IgD-negative memory B cell (primary cell): ENCODE measurements at regions not wholly inside any gene's neighbourhood (a gene's known extent, or its start where the extent isn't known, plus 50 kb on each side); places are given as distances from the start of the nearest gene placed in this dataset.

Experiments used
- H3K27ac Mint-ChIP-seq, 3 donors: one replicate each; pipeline ENCODE4 v1.8.0; 2020 to 2022; ENCODE audit warnings: mild to moderate bottlenecking in 3 of 3, mixed read lengths in 3 of 3, moderate library complexity in 1 of 3
- H3K27me3 Mint-ChIP-seq: one replicate; pipeline ENCODE4 v1.8.0; 2021; ENCODE audit warnings: mixed read lengths
- H3K36me3 Mint-ChIP-seq: one replicate; pipeline ENCODE4 v1.8.0; 2020; ENCODE audit warnings: mild to moderate bottlenecking, mixed read lengths
- H3K4me1 Mint-ChIP-seq, 3 donors: one replicate each; pipeline ENCODE4 v1.8.0; 2020 to 2022; ENCODE audit warnings: mixed read lengths in 3 of 3, mild to moderate bottlenecking in 1 of 3
- H3K4me3 Mint-ChIP-seq, 4 donors: one replicate each; pipeline ENCODE4 v1.8.0; 2020 to 2022; ENCODE audit warnings: mild to moderate bottlenecking in 4 of 4, mixed read lengths in 4 of 4, moderate library complexity in 3 of 4
- H3K9me3 Mint-ChIP-seq, 3 donors: one replicate each; pipeline ENCODE4 v1.8.0; 2020 to 2021; ENCODE audit warnings: mixed read lengths in 3 of 3, mild to moderate bottlenecking in 1 of 3

DNA sequence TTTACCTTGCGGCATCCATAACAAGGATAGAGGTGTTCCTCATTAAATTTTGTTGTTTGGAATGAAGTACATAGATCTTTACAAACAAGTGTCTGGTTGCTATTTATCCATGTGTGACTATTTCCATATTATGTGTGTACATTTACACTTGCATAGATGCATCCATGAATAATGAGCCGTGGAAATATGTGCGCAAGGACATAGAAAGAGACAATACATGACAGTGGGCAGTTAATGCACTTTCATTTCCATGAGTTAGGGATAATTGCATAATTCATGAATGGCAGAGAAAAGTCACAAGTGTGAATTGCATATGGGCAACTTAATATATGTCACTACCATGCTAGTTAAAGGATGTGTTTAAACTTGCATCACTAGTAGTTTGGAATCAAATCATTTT is 338.2 kb upstream of the PITX2 start:
- Mint-ChIP-seq H3K27me3 (no peaks in the 10 kb centered on the region), H3K4me3 (no peak overlapping the region), H3K27ac (no peak overlapping the region), H3K9me3 (peaks cover 0 to 2% (median 0%) of the 10 kb centered on the region in 3 donors), H3K4me1 (no peaks in the 10 kb centered on the region), H3K36me3 (no peaks in the 10 kb centered on the region)

DNA sequence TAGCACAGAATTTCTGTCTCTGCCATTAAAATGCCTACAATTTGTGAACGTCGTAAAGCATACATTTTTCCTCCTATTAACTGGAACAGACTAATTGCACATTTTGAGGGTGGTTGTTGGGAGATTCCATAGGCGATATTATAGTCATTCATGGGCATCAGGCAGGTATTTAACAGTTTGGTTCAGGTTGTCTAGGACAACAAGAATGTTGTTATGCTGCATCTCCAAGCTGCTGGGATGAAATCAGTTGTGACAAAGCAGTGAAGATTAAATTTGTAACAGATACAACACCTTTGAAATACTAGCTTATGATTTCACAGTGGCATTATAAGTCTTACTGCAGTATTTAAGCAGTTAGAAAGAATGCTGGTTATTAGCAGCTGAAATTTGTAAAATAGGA is 339.7 kb upstream of the PITX2 start:
- peaks cover 0 to 4% (median 0%) of the 10 kb centered on the region in 3 donors for H3K9me3 Mint-ChIP-seq
- H3K4me3 Mint-ChIP-seq = no peak overlapping the region

GRCh38 chr4:110963662-110964280 is 340.9 kb upstream of the PITX2 start:
- peaks cover 0 to 4% (median 0%) of the 10 kb centered on the region in 3 donors for H3K9me3 Mint-ChIP-seq
- H3K36me3 Mint-ChIP-seq = peaks cover 1% of the 10 kb centered on the region
- no peak overlapping the region for H3K4me3 Mint-ChIP-seq
- no peak overlapping the region for H3K27ac Mint-ChIP-seq
- H3K27me3 Mint-ChIP-seq = no peaks in the 10 kb centered on the region
- H3K4me1 Mint-ChIP-seq = peaks cover 0 to 1% (median 0%) of the 10 kb centered on the region in 3 donors

More for the DNA sequence above, 339.7 kb upstream of the PITX2 start:
- Mint-ChIP-seq H3K4me1 (peaks cover 0 to 1% (median 0%) of the 10 kb centered on the region in 3 donors), H3K27me3 (no peaks in the 10 kb centered on the region), H3K27ac (no peak overlapping the region), H3K36me3 (peaks cover 1% of the 10 kb centered on the region)

DNA sequence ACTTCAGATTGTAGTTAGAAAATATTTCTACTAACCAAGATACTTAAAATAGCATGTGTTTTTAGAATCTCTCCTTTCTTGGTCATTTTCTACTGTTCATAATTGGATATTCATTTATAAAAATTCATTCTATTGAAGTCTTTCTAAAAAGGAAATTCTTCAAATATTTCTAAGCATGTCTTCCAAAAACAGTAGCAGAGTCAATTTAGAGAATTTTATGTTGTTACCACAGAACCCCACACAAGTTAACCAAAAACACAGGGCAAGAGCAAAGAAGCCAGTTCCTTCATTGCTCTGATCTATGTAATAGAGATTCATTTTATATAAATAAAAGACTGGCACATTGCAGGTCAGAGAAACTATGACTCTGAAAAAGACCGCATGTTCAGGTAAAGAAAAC is 345.1 kb upstream of the PITX2 start:
- Mint-ChIP-seq H3K4me3 (no peak overlapping the region), H3K27me3 (no peaks in the 10 kb centered on the region), H3K4me1 (peaks cover 0 to 1% (median 0%) of the 10 kb centered on the region in 3 donors), H3K9me3 (peaks cover 0 to 4% (median 0%) of the 10 kb centered on the region in 3 donors), H3K36me3 (peaks cover 1% of the 10 kb centered on the region), H3K27ac (no peak overlapping the region)

DNA sequence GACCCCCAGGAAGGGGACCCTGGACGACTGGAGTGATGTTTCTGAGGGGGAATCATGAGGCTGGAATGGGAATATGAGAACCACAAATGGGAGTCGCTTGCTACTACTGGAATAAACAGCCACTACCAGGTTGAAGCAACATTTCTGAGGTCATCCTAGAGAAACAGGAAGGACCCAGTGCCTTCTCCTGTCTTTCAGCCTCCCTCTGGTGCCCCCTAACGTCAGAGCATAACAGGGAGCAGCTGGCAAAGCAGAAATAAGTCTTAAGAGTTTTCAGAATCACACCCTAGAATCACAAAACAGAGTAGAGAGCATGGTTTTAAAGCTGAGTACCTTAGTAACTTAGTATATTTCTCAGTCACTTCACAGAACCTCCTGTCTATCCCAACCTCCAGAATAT is 347.8 kb upstream of the PITX2 start:
- H3K27me3 Mint-ChIP-seq = no peaks in the 10 kb centered on the region
- H3K4me3 Mint-ChIP-seq = no peak overlapping the region
- H3K27ac Mint-ChIP-seq = no peak overlapping the region
- H3K36me3 Mint-ChIP-seq = peaks cover 1% of the 10 kb centered on the region
- peaks cover 0 to 4% (median 0%) of the 10 kb centered on the region in 3 donors for H3K9me3 Mint-ChIP-seq
- H3K4me1 Mint-ChIP-seq = peaks cover 0 to 1% (median 0%) of the 10 kb centered on the region in 3 donors

DNA sequence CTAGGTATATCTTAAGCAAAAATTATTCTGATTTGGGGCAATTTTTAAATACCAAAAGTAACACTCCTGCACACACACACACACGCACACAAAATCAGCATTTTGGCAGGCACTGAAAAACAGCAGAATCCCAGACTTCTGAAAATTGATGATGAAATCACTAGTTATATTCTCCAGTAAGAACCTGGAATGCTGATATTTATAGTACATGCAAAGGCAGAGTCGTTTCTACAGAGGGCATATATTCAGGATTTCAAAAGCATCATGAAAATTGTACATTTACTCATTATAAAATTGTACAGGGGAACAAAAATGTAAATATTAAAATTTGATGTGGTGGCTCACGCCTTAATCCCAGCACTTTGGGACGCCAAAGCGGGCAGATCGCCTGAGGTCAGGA is 352.5 kb upstream of the PITX2 start:
- Mint-ChIP-seq H3K27ac (no peak overlapping the region), H3K4me1 (no peaks in the 10 kb centered on the region), H3K4me3 (no peak overlapping the region), H3K9me3 (peaks cover 0 to 3% (median 2%) of the 10 kb centered on the region in 3 donors), H3K36me3 (no peaks in the 10 kb centered on the region), H3K27me3 (no peaks in the 10 kb centered on the region)

GRCh38 chr4:110977554-110977953 is 354.7 kb upstream of the PITX2 start:
- H3K27ac Mint-ChIP-seq = no peak overlapping the region
- no peaks in the 10 kb centered on the region for H3K4me1 Mint-ChIP-seq
- no peaks in the 10 kb centered on the region for H3K27me3 Mint-ChIP-seq
- H3K36me3 Mint-ChIP-seq = no peaks in the 10 kb centered on the region
- peaks cover 0 to 3% (median 2%) of the 10 kb centered on the region in 3 donors for H3K9me3 Mint-ChIP-seq
- no peak overlapping the region for H3K4me3 Mint-ChIP-seq

DNA sequence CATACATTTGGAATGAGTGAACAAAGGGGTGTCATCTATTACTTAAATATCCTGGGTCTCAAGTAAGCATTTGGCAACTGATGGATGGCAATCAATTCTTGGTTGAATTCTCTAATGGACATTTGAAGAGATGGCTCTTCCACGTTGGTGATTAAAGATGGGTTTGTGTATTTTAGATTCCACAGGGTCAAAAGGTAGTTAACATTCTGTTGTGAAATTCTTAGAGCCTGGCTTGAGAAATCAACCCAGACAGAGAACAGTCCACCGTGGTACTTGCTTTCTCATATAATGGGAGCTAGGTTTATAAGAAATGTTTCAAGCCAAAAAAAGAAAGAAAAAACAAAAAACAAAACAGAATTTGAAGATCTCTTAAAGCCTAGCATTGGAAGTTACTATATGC is 355.9 kb upstream of the PITX2 start:
- Mint-ChIP-seq H3K27me3 (no peaks in the 10 kb centered on the region), H3K4me3 (no peak overlapping the region), H3K36me3 (no peaks in the 10 kb centered on the region), H3K27ac (no peak overlapping the region), H3K9me3 (peaks cover 0 to 3% (median 2%) of the 10 kb centered on the region in 3 donors), H3K4me1 (no peaks in the 10 kb centered on the region)

DNA sequence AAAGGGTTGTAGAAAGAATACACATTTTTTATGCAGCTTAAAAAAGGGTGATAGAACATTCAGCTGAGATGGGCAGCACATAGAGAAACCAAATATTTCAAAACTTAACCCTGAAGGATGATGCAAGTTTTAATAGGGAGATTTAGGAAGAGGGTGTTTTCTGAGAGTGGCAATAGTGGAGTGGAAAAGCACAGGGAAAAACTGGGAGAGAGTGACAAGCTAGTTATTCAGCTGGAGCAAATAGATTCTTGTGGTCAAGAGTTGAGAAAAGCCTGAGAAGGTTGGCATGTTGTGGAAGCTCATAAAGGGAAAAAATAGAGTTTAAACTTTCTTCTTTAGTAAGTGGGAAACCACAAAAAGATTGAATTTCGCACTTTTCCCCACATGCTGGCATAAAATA is 359.6 kb upstream of the PITX2 start:
- Mint-ChIP-seq H3K27me3 (no peaks in the 10 kb centered on the region), H3K27ac (no peak overlapping the region), H3K4me1 (no peaks in the 10 kb centered on the region), H3K4me3 (no peak overlapping the region), H3K36me3 (no peaks in the 10 kb centered on the region), H3K9me3 (peaks cover 0 to 3% (median 2%) of the 10 kb centered on the region in 3 donors)

DNA sequence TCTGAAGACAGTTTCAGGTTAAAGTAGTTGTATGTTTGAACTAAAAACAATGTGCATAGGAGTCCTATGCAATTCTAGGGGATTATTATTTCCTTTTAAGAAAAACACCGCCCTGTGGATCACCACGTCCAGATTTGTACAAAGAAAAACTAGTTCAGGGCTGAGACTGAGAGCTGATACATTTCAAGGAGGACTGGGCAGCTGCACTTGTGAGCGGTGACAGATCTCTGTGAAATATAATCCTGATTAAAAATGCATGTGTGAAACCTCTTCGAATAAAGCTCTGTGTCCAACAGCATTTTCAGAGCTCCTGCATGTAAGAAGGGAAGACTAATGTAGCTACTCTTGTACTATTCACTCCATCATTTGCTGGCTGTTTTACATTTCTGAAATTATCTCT is 365.8 kb upstream of the PITX2 start:
- Mint-ChIP-seq H3K9me3 (no peaks in the 10 kb centered on the region), H3K4me1 (no peaks in the 10 kb centered on the region), H3K27ac (no peak overlapping the region), H3K27me3 (no peaks in the 10 kb centered on the region), H3K4me3 (no peak overlapping the region), H3K36me3 (no peaks in the 10 kb centered on the region)

DNA sequence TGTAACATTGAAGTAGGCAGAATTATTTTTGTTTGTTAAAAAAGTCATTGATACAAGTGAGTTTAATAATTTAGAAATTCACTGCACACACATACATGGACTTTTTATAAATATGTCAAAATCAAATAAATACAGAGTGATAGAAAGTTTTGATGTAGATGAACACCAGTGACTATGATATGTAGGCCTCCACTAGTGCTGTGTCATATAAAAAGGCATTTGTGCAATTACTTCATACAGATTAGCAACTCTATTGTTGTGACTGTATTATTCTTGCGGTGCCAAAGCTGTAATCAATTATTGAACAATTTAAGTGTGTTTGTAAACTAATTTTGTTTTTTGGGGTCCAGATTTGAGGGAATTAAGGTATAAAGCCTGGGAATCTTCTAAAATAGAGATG is 366.2 kb upstream of the PITX2 start:
- no peaks in the 10 kb centered on the region for H3K9me3 Mint-ChIP-seq
- H3K27ac Mint-ChIP-seq = no peak overlapping the region

DNA sequence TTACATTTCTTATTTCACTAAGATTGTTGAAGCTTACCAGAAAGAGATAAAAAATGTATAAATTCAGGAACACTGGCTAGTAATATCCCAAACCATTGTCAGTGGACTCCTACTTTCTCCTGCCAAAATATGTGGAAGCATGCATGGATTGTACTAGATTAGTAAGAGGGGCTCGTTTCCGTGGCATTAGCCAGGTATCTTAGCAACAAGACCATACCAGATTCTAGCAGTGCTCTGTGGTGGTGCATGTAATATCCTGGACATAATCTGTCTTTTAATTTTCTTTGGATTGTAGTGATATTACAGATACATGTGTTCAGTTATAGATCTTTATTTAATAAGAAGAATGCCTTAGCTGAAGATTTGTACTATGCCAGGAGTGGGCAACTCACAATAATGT is 371.9 kb upstream of the PITX2 start:
- Mint-ChIP-seq H3K4me3 (no peak overlapping the region), H3K4me1 (no peaks in the 10 kb centered on the region), H3K27me3 (no peaks in the 10 kb centered on the region), H3K27ac (no peak overlapping the region), H3K9me3 (no peaks in the 10 kb centered on the region), H3K36me3 (no peaks in the 10 kb centered on the region)

More for the DNA sequence above, 366.2 kb upstream of the PITX2 start:
- H3K36me3 Mint-ChIP-seq = no peaks in the 10 kb centered on the region
- H3K4me1 Mint-ChIP-seq = no peaks in the 10 kb centered on the region
- H3K4me3 Mint-ChIP-seq = no peak overlapping the region
- no peaks in the 10 kb centered on the region for H3K27me3 Mint-ChIP-seq

- no peaks in the 10 kb centered on the region for H3K9me3 Mint-ChIP-seq
- no peaks in the 10 kb centered on the region for H3K4me1 Mint-ChIP-seq
- no peaks in the 10 kb centered on the region for H3K36me3 Mint-ChIP-seq
- no peak overlapping the region for H3K4me3 Mint-ChIP-seq
- H3K27me3 Mint-ChIP-seq = no peaks in the 10 kb centered on the region
- H3K27ac Mint-ChIP-seq = no peak overlapping the region
Observed at GRCh38 chr4:110998320-110998719, 375.4 kb upstream of the PITX2 start.

DNA sequence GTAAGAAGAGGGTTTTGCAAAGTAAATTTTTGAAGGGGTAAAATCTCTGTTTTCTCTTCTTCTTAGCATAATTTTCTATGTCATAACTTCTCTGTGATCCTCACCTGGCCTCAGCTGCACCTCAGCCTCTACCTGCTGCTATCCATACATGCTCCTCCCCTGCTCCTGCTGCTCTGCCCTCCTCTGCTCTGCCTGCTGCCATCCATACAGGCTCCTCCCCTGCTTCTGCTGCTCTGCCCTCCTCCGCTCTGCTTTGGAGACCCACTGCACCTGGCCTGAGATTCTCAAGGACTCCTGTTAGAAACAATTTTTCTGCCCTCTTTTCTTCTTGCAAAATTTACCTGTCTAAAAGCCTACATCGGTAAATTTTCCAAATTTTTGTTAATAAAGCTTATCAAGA is 388.6 kb upstream of the PITX2 start:
- no peaks in the 10 kb centered on the region for H3K27me3 Mint-ChIP-seq
- no peaks in the 10 kb centered on the region for H3K4me1 Mint-ChIP-seq
- peak overlapping the region in 1 of 4 donors; percentile 74 for H3K4me3 Mint-ChIP-seq

GRCh38 chr4:111013846-111014245 is 391.0 kb upstream of the PITX2 start:
- H3K27ac Mint-ChIP-seq = no peak overlapping the region
- no peaks in the 10 kb centered on the region for H3K36me3 Mint-ChIP-seq
- H3K4me3 Mint-ChIP-seq = no peak overlapping the region
- no peaks in the 10 kb centered on the region for H3K27me3 Mint-ChIP-seq
- H3K4me1 Mint-ChIP-seq = no peaks in the 10 kb centered on the region
- H3K9me3 Mint-ChIP-seq = peaks cover 0 to 3% (median 0%) of the 10 kb centered on the region in 3 donors

More for the DNA sequence above, 388.6 kb upstream of the PITX2 start:
- no peak overlapping the region for H3K27ac Mint-ChIP-seq
- H3K9me3 Mint-ChIP-seq = peaks cover 0 to 3% (median 0%) of the 10 kb centered on the region in 3 donors
- H3K36me3 Mint-ChIP-seq = no peaks in the 10 kb centered on the region

DNA sequence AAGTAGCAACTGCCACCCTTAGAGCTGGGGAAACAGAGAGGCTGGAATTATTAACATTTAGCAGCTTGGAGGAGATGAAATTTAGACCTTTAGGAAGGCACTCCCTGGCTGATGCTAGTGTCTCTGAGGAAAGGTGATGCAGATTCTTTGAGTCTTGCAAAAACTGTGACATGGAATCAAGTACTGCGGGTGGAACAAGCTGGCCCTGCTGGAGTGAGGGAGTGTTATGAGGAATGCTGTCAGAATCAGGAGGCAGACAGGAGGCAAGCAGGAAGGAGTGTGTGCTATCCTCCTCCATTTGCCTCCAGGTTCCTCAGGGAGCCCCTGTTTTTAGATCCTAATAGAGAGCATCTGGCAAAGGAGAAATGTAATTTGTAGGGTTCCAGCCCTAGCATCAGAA is 391.7 kb upstream of the PITX2 start:
- no peaks in the 10 kb centered on the region for H3K36me3 Mint-ChIP-seq
- H3K9me3 Mint-ChIP-seq = peaks cover 0 to 3% (median 0%) of the 10 kb centered on the region in 3 donors
- H3K4me3 Mint-ChIP-seq = no peak overlapping the region

More for the DNA sequence above, 391.7 kb upstream of the PITX2 start:
- Mint-ChIP-seq H3K27me3 (no peaks in the 10 kb centered on the region), H3K27ac (no peak overlapping the region), H3K4me1 (no peaks in the 10 kb centered on the region)
